Spleen (tissue), 11 donors: ENCODE measurements at regions not wholly inside any gene's neighbourhood (a gene's known extent, or its start where the extent isn't known, plus 50 kb on each side); places are given as distances from the start of the nearest gene placed in this dataset.

Experiments
- DNase-seq: peaks from one replicate; pipeline ENCODE4 v3.0.0-alpha.2; 2020
- H3K27ac ChIP-seq, 8 donors: fragments of 200-600 bp; sonication (generic) in 7 of 8; 1 replicate in 4 of 8; 2 replicates in 4 of 8; pipeline versions ENCODE4 v1.5.0 to v1.8.0; 2016 to 2021; ENCODE audit warnings: inconsistent platforms in 4 of 8, mild to moderate bottlenecking in 4 of 8, moderate library complexity in 1 of 8
- H3K27me3 ChIP-seq, 7 donors: fragments of 200-600 bp; sonication (generic) in 6 of 7; replicated peaks in 1 of 7; 1 replicate in 4 of 7; 2 replicates in 3 of 7; pipeline versions ENCODE4 v1.5.0 to v1.8.0; 2016 to 2021; ENCODE audit warnings: inconsistent platforms in 3 of 7, mild to moderate bottlenecking in 1 of 7
- H3K36me3 ChIP-seq, 6 donors: fragments of 200-600 bp; sonication (generic) in 5 of 6; 1 replicate in 4 of 6; 2 replicates in 2 of 6; pipeline versions ENCODE4 v1.5.0 to v1.8.0; 2016 to 2021; ENCODE audit warnings: inconsistent platforms in 2 of 6
- H3K4me1 ChIP-seq, 6 donors: fragments of 200-600 bp; sonication (generic) in 5 of 6; 1 replicate in 3 of 6; 2 replicates in 3 of 6; pipeline versions ENCODE4 v1.5.0 to v1.8.0; 2016 to 2021; ENCODE audit warnings: inconsistent platforms in 3 of 6
- H3K4me3 ChIP-seq, 8 donors: fragments of 200-600 bp; sonication (generic) in 7 of 8; 1 replicate in 4 of 8; 2 replicates in 4 of 8; pipeline versions ENCODE4 v1.5.0 to v1.8.0; 2016 to 2021; ENCODE audit warnings: inconsistent platforms in 4 of 8, mild to moderate bottlenecking in 4 of 8, moderate library complexity in 2 of 8
- H3K9me3 ChIP-seq, 8 donors: fragments of 200-600 bp; sonication (generic) in 7 of 8; 1 replicate in 4 of 8; 2 replicates in 4 of 8; pipeline versions ENCODE4 v1.5.0 to v1.8.0; 2016 to 2021; ENCODE audit warnings: inconsistent platforms in 4 of 8
- POLR2A ChIP-seq, 3 donors: fragments of 450-650 bp; IDR thresholded peaks; one replicate each; pipeline ENCODE4 v1.5.1; 2017; ENCODE audit warnings: antibody characterized with exemption in 3 of 3, mild to moderate bottlenecking in 1 of 3
- POLR2AphosphoS5 ChIP-seq, 3 donors: sonication (generic); formaldehyde crosslinking; IDR thresholded peaks; one replicate each; pipeline ENCODE4 v1.5.1; 2017; ENCODE audit warnings: antibody characterized with exemption in 3 of 3
- WGBS, 5 donors: extraction: QIAGEN DNeasy Blood & Tissue Kit in 3 of 5; methylation state at CpG; one replicate each; pipeline versions ENCODE4 v1.1.5 to v1.1.7; 2013 to 2018; 5-methylcytosine and 5-hydroxymethylcytosine counted together
- intact Hi-C: fragments of 100-400 bp; cut with DNase I; formaldehyde crosslinking; loops from one replicate; pipeline ENCODE4 v1.15.0; 2023; ENCODE audit warnings: low total_unique reads
- TF ChIP-seq, protein P1 (sequence below), 11 experiments: fragments of 200-600 bp in 7 of 11; fragments of 450-650 bp in 4 of 11; sonication (generic) in 4 of 11; IDR thresholded peaks in 8 of 11; conservative IDR thresholded peaks in 3 of 11; 1 replicate in 7 of 11; 2 replicates in 4 of 11; pipeline versions ENCODE4 v1.4.0 to v1.8.0; 2016 to 2021; ENCODE audit warnings: antibody characterized with exemption in 11 of 11, inconsistent platforms in 4 of 11, mild to moderate bottlenecking in 1 of 11
- donor health status: healthy with polysubstance abuse.
- donor health status: DM: no; HTN: no; CAD: no; lungs with moderate emphysema.
- donor health status: DM: no; HTN: no; CAD: no.
- donor health status: Bipolar disorder and iron deficiency.
- donor health status: healthy.
- donor health status: DM: no; HTN: no; CAD: no.
- donor health status: DM: yes; HTN: yes; CAD: no.

DNA sequence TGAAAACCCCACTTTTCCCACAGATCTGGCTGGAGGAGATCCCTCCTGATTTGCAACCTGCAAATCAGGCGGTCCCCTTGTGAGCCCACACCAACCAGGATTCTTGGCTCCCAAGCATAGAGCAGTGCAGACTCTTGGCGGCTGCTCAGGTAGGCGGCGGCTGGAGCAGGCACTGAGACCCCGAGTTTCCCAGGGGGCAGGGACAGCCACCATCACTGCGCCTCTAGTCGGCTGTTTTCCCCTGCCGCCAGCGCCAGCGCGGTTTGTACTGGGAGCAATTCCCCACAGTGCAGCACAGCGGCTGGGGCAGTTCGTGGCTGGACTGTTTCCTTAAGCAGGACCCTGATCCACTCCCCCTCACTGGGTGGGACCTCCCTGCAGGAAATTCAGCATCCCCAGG lies 323.3 kb downstream of the TRIB2 start:
- Histone ChIP-seq H3K9me3 (peaks cover 0 to 22% (median 0%) of the 10 kb centered on the region in 8 donors), H3K27me3 (peaks cover 0 to 38% (median 0%) of the 10 kb centered on the region in 7 donors), H3K27ac (no peak overlapping the region), H3K4me3 (no peak overlapping the region), H3K4me1 (no peaks in the 10 kb centered on the region), H3K36me3 (no peaks in the 10 kb centered on the region)
- WGBS, 5 donors, result 78 to 90% (median 86%) methylated on average over 6 to 13 of the region's 13 CpGs
- TF ChIP-seq, protein P1, sequence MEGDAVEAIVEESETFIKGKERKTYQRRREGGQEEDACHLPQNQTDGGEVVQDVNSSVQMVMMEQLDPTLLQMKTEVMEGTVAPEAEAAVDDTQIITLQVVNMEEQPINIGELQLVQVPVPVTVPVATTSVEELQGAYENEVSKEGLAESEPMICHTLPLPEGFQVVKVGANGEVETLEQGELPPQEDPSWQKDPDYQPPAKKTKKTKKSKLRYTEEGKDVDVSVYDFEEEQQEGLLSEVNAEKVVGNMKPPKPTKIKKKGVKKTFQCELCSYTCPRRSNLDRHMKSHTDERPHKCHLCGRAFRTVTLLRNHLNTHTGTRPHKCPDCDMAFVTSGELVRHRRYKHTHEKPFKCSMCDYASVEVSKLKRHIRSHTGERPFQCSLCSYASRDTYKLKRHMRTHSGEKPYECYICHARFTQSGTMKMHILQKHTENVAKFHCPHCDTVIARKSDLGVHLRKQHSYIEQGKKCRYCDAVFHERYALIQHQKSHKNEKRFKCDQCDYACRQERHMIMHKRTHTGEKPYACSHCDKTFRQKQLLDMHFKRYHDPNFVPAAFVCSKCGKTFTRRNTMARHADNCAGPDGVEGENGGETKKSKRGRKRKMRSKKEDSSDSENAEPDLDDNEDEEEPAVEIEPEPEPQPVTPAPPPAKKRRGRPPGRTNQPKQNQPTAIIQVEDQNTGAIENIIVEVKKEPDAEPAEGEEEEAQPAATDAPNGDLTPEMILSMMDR (IDR thresholded peaks at IDR 0.05 in 8 of 11, conservative IDR thresholded peaks at IDR 0.05 in 3 of 11), result no peak
- TF ChIP-seq POLR2A (IDR thresholded peaks at IDR 0.05) (no peak), POLR2AphosphoS5 (IDR thresholded peaks at IDR 0.05) (no peak)
- intact Hi-C loops, result no loop called here
- peak; percentile 66 for DNase-seq

GRCh38 chr2:13046557-13047165 lies 329.9 kb downstream of the TRIB2 start:
- Histone ChIP-seq H3K36me3 (no peaks in the 10 kb centered on the region), H3K27ac (no peak overlapping the region), H3K4me1 (no peaks in the 10 kb centered on the region), H3K27me3 (peaks cover 0 to 14% (median 0%) of the 10 kb centered on the region in 7 donors), H3K4me3 (no peak overlapping the region), H3K9me3 (peaks cover 0 to 7% (median 0%) of the 10 kb centered on the region in 8 donors)
- TF ChIP-seq, protein P1 (IDR thresholded peaks at IDR 0.05 in 8 of 11, conservative IDR thresholded peaks at IDR 0.05 in 3 of 11), result peak in 3 of 11 experiments; percentile 7 to 21 (median 14)
- TF ChIP-seq POLR2AphosphoS5 (IDR thresholded peaks at IDR 0.05) (no peak), POLR2A (IDR thresholded peaks at IDR 0.05) (no peak)
- WGBS, 5 donors, result 50 to 61% (median 54%) methylated on average over 2 of the region's 2 CpGs
- intact Hi-C loops, result no loop called here
- no peak for DNase-seq

GRCh38 chr2:13050764-13051163 lies 334.0 kb downstream of the TRIB2 start:
- Histone ChIP-seq H3K9me3 (no peaks in the 10 kb centered on the region), H3K36me3 (no peaks in the 10 kb centered on the region), H3K4me3 (no peak overlapping the region), H3K27me3 (peaks cover 0 to 21% (median 0%) of the 10 kb centered on the region in 7 donors), H3K4me1 (no peaks in the 10 kb centered on the region), H3K27ac (no peak overlapping the region)
- TF ChIP-seq POLR2AphosphoS5 (IDR thresholded peaks at IDR 0.05) (no peak), POLR2A (IDR thresholded peaks at IDR 0.05) (no peak)
- TF ChIP-seq, protein P1 (IDR thresholded peaks at IDR 0.05 in 8 of 11, conservative IDR thresholded peaks at IDR 0.05 in 3 of 11), result no peak
- DNase-seq, result no peak
- intact Hi-C loops, result no loop called here

DNA sequence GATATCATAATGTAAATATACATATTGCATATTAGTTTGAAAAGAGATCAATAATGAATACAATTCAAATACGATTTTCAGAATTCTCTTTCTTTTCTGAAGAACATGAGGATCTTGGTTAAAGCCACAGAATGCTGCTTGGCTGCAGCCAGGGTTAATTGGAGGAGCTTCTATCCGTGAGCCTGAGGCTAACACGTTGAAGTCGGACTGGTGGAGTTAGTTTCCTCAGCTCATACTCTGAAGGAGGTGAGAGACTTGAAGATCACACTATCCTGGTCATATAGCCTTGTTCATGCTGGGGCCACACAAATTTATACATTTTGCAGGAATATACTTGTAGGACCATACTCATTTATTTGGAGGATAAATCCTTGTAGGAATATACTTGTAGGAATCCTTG lies 335.8 kb downstream of the TRIB2 start:
- Histone ChIP-seq H3K27ac (no peak overlapping the region), H3K27me3 (peaks cover 0 to 19% (median 0%) of the 10 kb centered on the region in 7 donors), H3K9me3 (no peaks in the 10 kb centered on the region), H3K36me3 (no peaks in the 10 kb centered on the region), H3K4me1 (no peaks in the 10 kb centered on the region), H3K4me3 (no peak overlapping the region)
- TF ChIP-seq, protein P1 (IDR thresholded peaks at IDR 0.05 in 8 of 11, conservative IDR thresholded peaks at IDR 0.05 in 3 of 11), result no peak
- no peak for TF ChIP-seq POLR2A (IDR thresholded peaks at IDR 0.05)
- intact Hi-C loops, result no loop called here
- WGBS, 5 donors, result 62 to 75% (median 68%) methylated on average over 4 of the region's 4 CpGs
- DNase-seq, result no peak
